Inflammatory macrophage treated with lipopolysaccharide for 1 hour (primary cell): ENCODE measurements at regions not wholly inside any gene's neighbourhood (a gene's known extent, or its start where the extent isn't known, plus 50 kb on each side); places are given as distances from the start of the nearest gene placed in this dataset.

ENCODE experiments used
- DNase-seq, 2 donors: peaks; one replicate each; pipeline ENCODE4 v3.0.0-alpha.2; 2020 to 2022

GRCh38 chr1:30819244-30819571 is 61.6 kb upstream of the LAPTM5 start:
- DNase-seq, result no peak

DNA sequence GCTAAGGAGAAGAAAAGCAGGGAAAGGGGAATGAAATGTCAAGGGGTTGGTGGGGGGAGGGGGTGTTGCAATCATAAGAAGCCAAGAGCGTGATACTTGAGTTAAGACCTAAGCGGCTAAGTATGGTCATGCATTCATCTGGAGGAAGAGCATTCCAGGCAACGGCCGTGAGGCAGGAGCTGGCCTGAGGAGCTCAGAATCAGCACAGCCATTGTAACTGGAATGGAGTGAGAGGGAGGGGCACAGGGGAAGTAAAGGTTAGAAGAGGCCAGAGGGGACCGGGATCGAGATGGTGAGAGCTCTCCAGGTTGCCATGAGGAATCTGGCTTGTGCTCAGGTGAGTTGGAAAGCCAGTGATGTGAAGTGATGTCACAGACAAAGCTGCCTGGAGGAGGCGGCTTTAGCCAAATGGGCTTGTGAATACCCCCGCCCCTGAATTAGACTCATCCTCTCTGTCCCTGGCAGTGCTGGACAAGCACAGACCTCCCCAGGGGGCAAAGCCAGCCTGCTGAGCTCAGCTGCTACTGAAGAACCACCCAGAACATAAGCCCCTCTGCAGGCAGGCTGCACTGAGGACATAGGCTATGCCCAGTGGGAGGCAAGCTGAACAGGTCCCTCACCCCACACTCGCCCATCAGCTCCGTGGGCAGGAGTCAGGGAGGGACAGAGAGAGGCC is 61.1 kb upstream of the LAPTM5 start:
- DNase-seq, result no peak

DNA sequence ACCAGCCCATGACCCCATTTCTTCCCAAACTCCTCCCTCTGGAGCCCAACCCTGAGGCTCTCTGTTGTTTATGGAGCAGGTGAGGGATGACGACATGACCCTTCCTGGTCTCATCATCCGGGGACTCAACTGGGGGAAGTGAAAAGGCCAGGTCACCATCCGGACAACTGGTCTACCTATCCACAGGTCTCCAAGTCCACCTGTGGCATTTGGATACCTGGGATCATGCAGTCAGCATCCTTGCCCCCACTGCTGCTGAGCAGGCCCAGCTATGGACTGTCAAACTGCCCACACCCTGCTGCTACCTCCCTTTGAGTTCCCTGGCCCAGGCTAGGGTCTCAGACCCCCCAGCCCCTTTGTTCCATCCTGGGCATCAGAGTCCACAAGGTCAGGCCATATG is 60.0 kb upstream of the LAPTM5 start:
- no peak for DNase-seq

DNA sequence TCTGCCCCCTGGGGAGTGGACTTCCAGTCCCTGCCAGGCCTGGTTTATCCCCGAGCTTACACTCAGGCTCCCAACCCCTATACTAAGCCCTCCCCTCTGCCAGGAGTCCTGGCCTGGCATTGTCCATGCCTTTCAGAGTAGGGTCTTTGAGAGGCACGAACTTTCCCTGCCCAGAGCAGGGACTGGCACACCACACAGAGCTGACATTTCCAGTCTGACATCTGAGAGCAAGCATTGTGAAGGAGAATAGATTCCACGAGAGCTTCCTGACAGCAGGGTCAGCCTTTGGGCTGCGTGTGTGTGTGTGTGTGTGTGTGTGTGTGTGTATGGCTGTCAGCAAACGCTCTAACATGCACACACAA is 59.5 kb upstream of the LAPTM5 start:
- no peak for DNase-seq

GRCh38 chr1:30816211-30817076 is 58.9 kb upstream of the LAPTM5 start:
- DNase-seq, result peak in 1 of 2 donors; percentile 25

DNA sequence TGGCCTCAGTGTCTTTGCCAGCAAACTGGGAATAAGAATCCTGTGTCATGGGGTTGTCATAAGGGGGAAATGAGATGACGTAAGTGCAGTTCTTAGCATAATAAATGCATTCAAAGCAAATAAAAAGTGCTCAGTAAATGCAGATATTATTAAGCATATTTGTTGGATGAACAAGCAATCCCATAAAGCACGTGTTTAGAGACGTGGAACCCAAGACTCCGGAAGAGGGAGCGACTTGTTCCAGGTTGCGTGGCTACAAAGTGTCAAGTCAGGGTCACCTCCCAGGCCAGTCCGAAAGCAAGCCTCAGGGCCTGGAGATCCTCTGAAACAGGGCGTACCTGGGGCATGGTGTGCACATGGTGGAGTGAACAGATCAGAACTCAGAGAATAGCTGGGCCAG is 58.0 kb upstream of the LAPTM5 start:
- no peak for DNase-seq

DNA sequence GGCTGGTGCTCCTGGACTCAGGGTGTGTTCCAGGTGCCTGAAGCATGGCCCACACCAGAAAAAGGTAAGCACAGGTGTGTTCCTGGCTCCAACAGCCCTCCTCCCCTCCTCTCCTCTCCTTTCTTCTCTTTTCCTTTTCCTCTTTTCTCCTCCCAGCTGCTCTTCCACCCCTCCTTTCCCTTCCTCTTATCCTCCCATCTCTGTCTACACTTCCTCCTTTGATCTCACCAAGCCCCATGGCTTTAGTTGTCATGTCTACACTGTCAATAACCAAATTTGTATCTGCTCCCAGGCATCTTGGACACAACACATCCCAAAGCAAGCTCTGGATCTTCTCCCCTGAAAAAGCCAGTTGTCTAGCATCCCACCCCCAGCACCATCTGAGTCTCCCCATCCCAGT is 56.7 kb upstream of the LAPTM5 start:
- DNase-seq, result no peak

GRCh38 chr1:30812076-30812475 is 54.5 kb upstream of the LAPTM5 start:
- no peak for DNase-seq

DNA sequence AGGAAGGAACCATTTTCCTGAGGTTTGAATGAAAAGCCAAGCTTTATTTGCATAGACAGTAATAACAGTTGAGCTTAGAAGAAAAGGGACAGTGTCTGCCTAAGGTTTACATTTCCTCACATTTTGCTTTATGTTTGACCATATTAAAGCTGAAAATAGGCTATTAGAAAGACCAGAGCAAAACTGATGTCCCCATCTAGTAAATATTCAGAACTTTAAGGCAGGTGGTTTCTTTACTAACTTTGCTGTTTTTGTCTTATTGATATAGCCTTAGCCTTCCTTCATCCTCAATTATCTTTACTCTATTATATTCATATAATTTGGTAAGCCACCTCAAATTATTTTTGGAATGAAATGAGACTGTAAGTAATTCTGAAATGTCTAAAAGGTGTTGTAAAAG is 53.6 kb upstream of the LAPTM5 start:
- DNase-seq, result no peak

DNA sequence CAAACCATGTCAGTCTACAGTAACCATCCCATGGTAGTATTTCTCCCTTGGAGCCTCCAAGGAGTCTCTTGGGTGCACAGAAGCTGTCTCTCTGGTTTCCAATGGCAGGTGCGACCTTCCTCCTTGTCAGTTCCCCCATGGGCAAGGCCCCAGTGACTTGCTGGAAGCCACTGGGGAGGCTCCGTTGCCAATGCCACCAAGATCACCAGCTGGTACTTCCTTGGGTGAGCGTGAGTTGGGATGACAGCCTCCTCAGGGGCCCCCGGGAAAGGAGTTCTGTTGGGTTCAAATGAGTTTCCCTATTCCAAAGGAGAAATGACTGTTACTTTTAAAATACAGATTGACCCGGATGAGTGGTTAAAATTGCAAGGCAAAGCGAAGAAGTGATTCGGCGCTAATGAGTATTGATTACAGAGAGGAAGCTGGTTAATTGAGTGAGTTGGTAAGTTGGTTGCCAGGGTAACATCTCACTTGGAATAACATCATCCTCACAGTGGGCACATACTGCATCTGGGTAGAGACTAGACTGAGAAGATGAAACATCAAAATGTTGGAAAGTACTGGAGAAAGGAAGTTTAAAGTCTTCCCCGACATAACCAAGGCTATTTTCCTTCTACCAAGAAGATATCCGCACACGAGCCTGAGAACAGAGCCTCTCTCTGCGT is 53.0 kb upstream of the LAPTM5 start:
- no peak for DNase-seq

DNA sequence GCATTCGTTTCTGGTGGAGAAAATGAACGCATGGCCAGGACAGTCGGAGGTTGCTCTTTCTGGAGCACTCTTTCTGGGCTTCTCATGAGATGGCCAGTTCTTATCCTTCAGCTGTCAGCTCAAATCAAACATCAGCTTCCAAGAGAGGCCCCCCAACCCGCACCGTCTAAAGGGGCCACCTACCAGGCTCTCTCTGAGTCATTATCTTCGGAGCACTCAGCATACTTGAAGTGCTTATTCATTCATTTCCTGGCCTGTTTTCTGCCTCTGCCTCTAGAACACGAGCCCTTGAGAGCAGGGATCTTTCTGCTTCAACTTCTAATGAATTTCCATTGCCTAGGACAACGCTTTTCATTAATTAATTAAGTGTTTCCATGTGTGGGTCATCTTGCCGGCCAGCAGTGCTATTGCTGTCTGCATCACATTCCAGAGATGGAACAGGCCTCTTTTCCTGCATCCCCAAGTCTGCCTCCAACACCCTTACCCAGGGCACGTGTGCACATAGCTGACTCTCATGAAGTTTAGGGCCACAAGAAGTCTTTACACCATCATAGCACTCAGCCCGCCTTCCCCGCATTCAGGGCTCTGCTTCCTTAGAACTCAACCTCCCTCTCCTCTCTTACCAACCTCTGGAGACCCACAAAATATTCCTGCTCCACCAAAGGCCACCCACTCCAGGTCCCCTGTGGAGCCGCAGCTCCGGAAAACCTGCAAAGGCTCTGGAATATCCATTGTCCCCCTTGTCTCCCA is 52.1 kb upstream of the LAPTM5 start:
- DNase-seq, result no peak

GRCh38 chr1:30808067-30808662 is 50.6 kb upstream of the LAPTM5 start:
- DNase-seq, result no peak

DNA sequence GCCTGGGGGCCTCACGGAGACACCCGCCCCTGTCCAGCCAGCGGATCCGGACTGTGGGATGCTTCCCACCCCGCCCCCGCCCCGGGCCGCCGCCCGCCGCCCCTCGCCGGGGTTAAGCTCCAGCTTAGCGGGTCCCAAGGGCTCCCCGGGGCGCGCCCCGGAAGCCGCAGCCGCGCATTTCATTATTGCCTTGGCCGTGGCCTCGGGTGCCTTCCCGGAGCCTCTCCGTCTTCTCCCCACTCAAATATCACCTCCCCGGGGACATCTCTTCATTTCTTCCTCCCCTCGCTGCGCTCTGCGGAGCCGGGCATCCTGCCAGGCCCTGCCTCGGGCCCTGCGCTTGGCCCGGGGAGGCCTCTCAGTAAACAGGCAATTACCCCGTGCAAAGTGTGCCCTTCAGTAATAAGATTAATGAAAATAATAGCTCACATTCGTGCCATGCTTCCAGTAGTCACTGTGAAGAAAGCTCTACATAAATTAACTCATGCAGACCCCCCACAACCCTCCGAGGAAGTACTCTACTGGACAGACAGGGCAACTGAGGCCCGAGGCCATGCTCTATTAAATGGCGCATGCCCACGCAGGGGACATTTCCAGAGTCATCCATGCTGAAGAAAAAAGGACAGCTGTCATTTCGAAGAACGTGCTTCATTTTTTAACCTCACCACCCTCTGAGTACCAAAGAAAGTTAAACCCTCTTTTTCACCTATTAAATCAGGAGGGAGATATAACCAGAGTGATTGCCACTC is 49.9 kb upstream of the LAPTM5 start:
- DNase-seq, result no peak
